Sigmoid colon (tissue), 6 donors: ENCODE measurements at regions not wholly inside any gene's neighbourhood (a gene's known extent, or its start where the extent isn't known, plus 50 kb on each side); places are given as distances from the start of the nearest gene placed in this dataset.

Experiments used
- DNase-seq: peaks from one replicate; pipeline ENCODE4 v3.0.0-alpha.2; 2019
- H3K27ac ChIP-seq, 4 donors: fragments of 200-600 bp; sonication (generic); one replicate each; pipeline ENCODE4 v1.5.1; 2016 to 2019; ENCODE audit warnings: mild to moderate bottlenecking in 1 of 4
- H3K27me3 ChIP-seq, 3 donors: fragments of 200-600 bp; sonication (generic); one replicate each; pipeline ENCODE4 v1.5.1; 2019; ENCODE audit warnings: mild to moderate bottlenecking in 1 of 3
- H3K36me3 ChIP-seq, 4 donors: fragments of 200-600 bp; sonication (generic); one replicate each; pipeline ENCODE4 v1.5.1; 2016 to 2019
- H3K4me1 ChIP-seq, 4 donors: fragments of 200-600 bp; sonication (generic); one replicate each; pipeline ENCODE4 v1.5.1; 2017 to 2019
- H3K4me3 ChIP-seq, 4 donors: fragments of 200-600 bp; sonication (generic); one replicate each; pipeline ENCODE4 v1.5.1; 2017 to 2019; ENCODE audit warnings: mild to moderate bottlenecking in 2 of 4, moderate library complexity in 1 of 4
- H3K9me3 ChIP-seq, 4 donors: fragments of 200-600 bp in 3 of 4; sonication (generic) in 3 of 4; one replicate each; pipeline versions ENCODE4 v1.5.1 to v1.6.1; 2013 to 2019
- CTCF ChIP-seq, 4 experiments: fragments of 450-650 bp in 3 of 4; fragments of 200-600 bp in 1 of 4; IDR thresholded peaks; one replicate each; pipeline ENCODE4 v1.5.1; 2016 to 2019; ENCODE audit warnings: antibody characterized with exemption in 4 of 4, mild to moderate bottlenecking in 3 of 4, moderate library complexity in 2 of 4
- EP300 ChIP-seq, 4 donors: sonication (generic); formaldehyde crosslinking; IDR thresholded peaks; one replicate each; pipeline ENCODE4 v1.6.1; 2017; ENCODE audit warnings: antibody characterized with exemption in 4 of 4
- POLR2A ChIP-seq, 2 donors: fragments of 450-650 bp; IDR thresholded peaks; one replicate each; pipeline ENCODE4 v1.6.1; 2016; ENCODE audit warnings: antibody characterized with exemption in 2 of 2, mild to moderate bottlenecking in 2 of 2, moderate library complexity in 2 of 2
- POLR2AphosphoS5 ChIP-seq, 4 donors: sonication (generic); formaldehyde crosslinking; IDR thresholded peaks; one replicate each; pipeline ENCODE4 v1.6.1; 2017; ENCODE audit warnings: antibody characterized with exemption in 4 of 4
- WGBS, 2 donors: extraction: QIAGEN DNeasy Blood & Tissue Kit; methylation state at CpG; one replicate each; pipeline ENCODE4 v1.1.7; 2013; 5-methylcytosine and 5-hydroxymethylcytosine counted together
- intact Hi-C: fragments of 100-400 bp; cut with DNase I; formaldehyde crosslinking; loops from one replicate; pipeline ENCODE4 v1.15.1; 2023
- donor health status: healthy with polysubstance abuse.
- donor health status: healthy.

DNA sequence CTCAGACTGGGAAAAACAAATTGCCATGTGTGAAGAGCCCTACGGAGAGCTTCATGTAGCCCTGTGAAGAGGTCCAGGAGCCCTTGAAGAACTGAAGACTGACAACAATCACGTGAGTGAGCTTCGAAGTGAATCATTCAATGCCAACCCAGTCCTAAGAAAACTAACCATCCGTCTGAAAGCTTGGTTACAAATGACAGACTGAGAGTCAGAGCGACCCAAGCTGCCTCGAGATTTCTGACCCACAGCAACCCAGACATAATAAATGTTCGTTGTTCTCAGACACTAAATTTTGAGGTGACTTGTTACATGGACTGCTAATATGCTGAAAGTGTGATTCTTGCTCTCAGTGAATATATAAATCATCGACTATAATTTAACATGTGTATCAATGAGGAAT lies 987.2 kb upstream of the ROBO1 start:
- H3K36me3 ChIP-seq, result no peaks in the 10 kb centered on the region
- DNase-seq, result no peak
- H3K9me3 ChIP-seq, result no peaks in the 10 kb centered on the region
- H3K4me3 ChIP-seq, result no peak overlapping the region
- 86 to 93% methylated on average over 8 of the region's 8 CpGs for WGBS, 2 donors
- H3K27me3 ChIP-seq, result no peaks in the 10 kb centered on the region
- intact Hi-C loops, result no loop called here
- H3K4me1 ChIP-seq, result no peaks in the 10 kb centered on the region
- TF ChIP-seq POLR2A (IDR thresholded peaks at IDR 0.05) (no peak), EP300 (IDR thresholded peaks at IDR 0.05) (no peak), POLR2AphosphoS5 (IDR thresholded peaks at IDR 0.05) (no peak), CTCF (IDR thresholded peaks at IDR 0.05) (no peak)
- no peak overlapping the region for H3K27ac ChIP-seq

DNA sequence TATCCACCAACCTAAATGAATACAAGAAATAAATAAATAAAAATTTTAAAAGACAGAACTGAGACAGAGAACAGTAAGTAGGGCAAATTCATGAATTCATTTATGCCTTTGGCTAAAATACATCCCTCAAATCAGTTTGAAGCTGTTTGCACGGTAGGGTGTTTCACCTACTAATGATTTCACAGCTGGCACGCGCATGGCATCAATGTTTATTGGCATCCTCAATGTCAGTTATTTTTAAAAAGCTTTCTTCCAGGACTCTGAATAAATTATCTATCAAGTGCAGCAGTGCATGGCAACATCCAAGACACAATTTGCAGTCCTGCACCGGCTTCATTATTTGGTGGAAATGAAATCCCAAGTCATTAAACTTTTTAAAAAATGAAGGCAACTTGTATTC lies 985.2 kb upstream of the ROBO1 start:
- DNase-seq, result no peak
- WGBS, 2 donors, result 78 to 87% methylated on average over 4 of the region's 4 CpGs
- Histone ChIP-seq H3K36me3 (no peaks in the 10 kb centered on the region), H3K27ac (no peak overlapping the region), H3K4me1 (no peaks in the 10 kb centered on the region), H3K4me3 (no peak overlapping the region), H3K27me3 (no peaks in the 10 kb centered on the region), H3K9me3 (no peaks in the 10 kb centered on the region)
- intact Hi-C loops, result no loop called here
- TF ChIP-seq CTCF (IDR thresholded peaks at IDR 0.05) (no peak), POLR2AphosphoS5 (IDR thresholded peaks at IDR 0.05) (no peak), POLR2A (IDR thresholded peaks at IDR 0.05) (no peak)

DNA sequence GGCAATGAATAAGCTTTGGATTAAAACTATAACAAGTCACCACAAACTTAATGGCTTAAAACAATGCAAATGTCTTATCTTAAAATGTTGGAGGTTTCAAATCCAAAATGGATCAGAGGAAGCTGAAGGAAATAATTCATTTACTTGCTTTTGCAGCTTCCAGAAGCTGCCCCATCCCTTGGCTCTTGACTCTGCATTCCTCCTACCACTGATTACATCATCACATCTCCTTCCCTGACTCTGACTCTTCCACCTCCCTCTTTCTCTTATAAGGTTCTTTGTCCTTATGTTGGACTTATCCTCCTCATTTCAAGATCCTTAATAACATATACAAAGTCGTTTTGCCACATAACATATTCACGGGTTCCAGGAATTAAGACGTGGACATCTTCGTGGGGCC lies 982.8 kb upstream of the ROBO1 start:
- no peak for DNase-seq
- Histone ChIP-seq H3K9me3 (no peaks in the 10 kb centered on the region), H3K36me3 (no peaks in the 10 kb centered on the region), H3K27ac (no peak overlapping the region), H3K27me3 (no peaks in the 10 kb centered on the region), H3K4me3 (no peak overlapping the region), H3K4me1 (no peaks in the 10 kb centered on the region)
- 86% methylated on average over 4 of the region's 4 CpGs for WGBS, 2 donors
- intact Hi-C loops, result no loop called here
- TF ChIP-seq CTCF (IDR thresholded peaks at IDR 0.05), result no peak
- no peak for TF ChIP-seq POLR2AphosphoS5 (IDR thresholded peaks at IDR 0.05)
- no peak for TF ChIP-seq POLR2A (IDR thresholded peaks at IDR 0.05)
- no peak for TF ChIP-seq EP300 (IDR thresholded peaks at IDR 0.05)

DNA sequence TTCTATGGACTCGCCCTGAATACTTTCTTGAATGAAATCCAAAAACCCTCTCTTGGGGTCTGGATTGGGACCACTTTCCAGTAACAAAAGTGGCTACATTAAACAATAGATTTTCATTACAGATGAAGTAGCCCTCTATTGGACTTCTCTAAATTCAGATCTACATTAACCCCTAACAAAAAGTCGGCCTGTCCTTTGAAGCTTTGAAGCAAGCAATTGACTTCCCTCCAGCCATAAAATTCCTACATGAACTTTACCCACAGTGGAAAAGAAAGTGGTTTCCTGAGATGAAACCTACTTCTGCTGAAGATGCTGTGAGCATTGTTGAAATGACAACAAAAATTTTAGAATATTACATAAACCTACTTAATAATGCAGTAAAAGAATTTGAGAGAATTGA lies 967.1 kb upstream of the ROBO1 start:
- 18 to 60% methylated on average over 2 of the region's 2 CpGs for WGBS, 2 donors
- Histone ChIP-seq H3K4me3 (no peak overlapping the region), H3K27ac (no peak overlapping the region), H3K27me3 (no peaks in the 10 kb centered on the region), H3K36me3 (no peaks in the 10 kb centered on the region), H3K9me3 (no peaks in the 10 kb centered on the region), H3K4me1 (no peaks in the 10 kb centered on the region)
- intact Hi-C loops, result no loop called here
- TF ChIP-seq POLR2AphosphoS5 (IDR thresholded peaks at IDR 0.05), result no peak
- TF ChIP-seq EP300 (IDR thresholded peaks at IDR 0.05), result no peak
- no peak for TF ChIP-seq POLR2A (IDR thresholded peaks at IDR 0.05)
- no peak for TF ChIP-seq CTCF (IDR thresholded peaks at IDR 0.05)
- no peak for DNase-seq

- Histone ChIP-seq H3K27ac (no peak overlapping the region), H3K27me3 (no peaks in the 10 kb centered on the region), H3K4me3 (no peak overlapping the region), H3K36me3 (no peaks in the 10 kb centered on the region), H3K9me3 (no peaks in the 10 kb centered on the region), H3K4me1 (no peaks in the 10 kb centered on the region)
- TF ChIP-seq POLR2A (IDR thresholded peaks at IDR 0.05) (no peak), POLR2AphosphoS5 (IDR thresholded peaks at IDR 0.05) (no peak), CTCF (IDR thresholded peaks at IDR 0.05) (no peak), EP300 (IDR thresholded peaks at IDR 0.05) (no peak)
- intact Hi-C loops, result no loop called here
- DNase-seq, result no peak
- WGBS, 2 donors, result 36 to 69% methylated on average over 1 of the region's 1 CpG
Observed at GRCh38 chr3:80734483-80734882, 966.7 kb upstream of the ROBO1 start.
